GM23338 (cell line): ENCODE measurements at regions not wholly inside any gene's neighbourhood (a gene's known extent, or its start where the extent isn't known, plus 50 kb on each side); places are given as distances from the start of the nearest gene placed in this dataset.

ENCODE experiments used
- ATAC-seq: fragments of 200-7000 bp; cut with Tn5 transposase; 3 replicates; pipeline ENCODE4 v1.9.1; 2020
- DNase-seq: peaks from one replicate; pipeline ENCODE4 v3.0.0-alpha.2; 2015; ENCODE audit warnings: low spot score
- H2AFZ ChIP-seq: fragments of 200-600 bp; sonication (generic); 2 replicates; pipeline ENCODE4 v1.8.0; 2016; ENCODE audit warnings: antibody characterized with exemption, mild to moderate bottlenecking, moderate library complexity
- H3F3A ChIP-seq: fragments of 200-600 bp; sonication (generic); replicated peaks from 2 replicates; pipeline ENCODE4 v1.8.0; 2017; ENCODE audit warnings: antibody characterized with exemption, mixed run types, low read depth
- H3K27ac ChIP-seq: fragments of 200-600 bp; sonication (generic); 2 replicates; pipeline ENCODE4 v1.6.1; 2016; ENCODE audit warnings: low read depth
- H3K27me3 ChIP-seq: fragments of 200-600 bp; sonication (generic); 2 replicates; pipeline ENCODE4 v1.8.0; 2016; ENCODE audit warnings: mild to moderate bottlenecking, mixed run types, moderate library complexity; ENCODE audit not compliant: insufficient read depth
- H3K36me3 ChIP-seq: fragments of 200-600 bp; sonication (generic); 2 replicates; pipeline ENCODE4 v1.8.0; 2016; ENCODE audit warnings: mild to moderate bottlenecking; ENCODE audit not compliant: insufficient read depth
- H3K4me1 ChIP-seq: fragments of 200-600 bp; sonication (generic); 2 replicates; pipeline ENCODE4 v1.8.0; 2016; ENCODE audit warnings: mild to moderate bottlenecking, moderate library complexity; ENCODE audit not compliant: insufficient read depth
- H3K4me2 ChIP-seq: fragments of 200-600 bp; sonication (generic); 2 replicates; pipeline ENCODE4 v1.7.1; 2017; ENCODE audit warnings: mixed run types
- H3K4me3 ChIP-seq: fragments of 200-600 bp; sonication (generic); 2 replicates; pipeline ENCODE4 v1.6.1; 2016; ENCODE audit warnings: mixed run types
- H3K79me2 ChIP-seq: fragments of 200-600 bp; sonication (generic); replicated peaks from 2 replicates; pipeline ENCODE4 v1.8.0; 2017; ENCODE audit warnings: mild to moderate bottlenecking; ENCODE audit not compliant: insufficient read depth
- H3K9me2 ChIP-seq: fragments of 200-600 bp; sonication (generic); 2 replicates; pipeline ENCODE4 v1.8.0; 2017; ENCODE audit not compliant: insufficient read depth
- H4K20me1 ChIP-seq: fragments of 200-600 bp; sonication (generic); replicated peaks from 2 replicates; pipeline ENCODE4 v1.8.0; 2017; ENCODE audit warnings: mild to moderate bottlenecking; ENCODE audit not compliant: insufficient read depth
- H3K27ac Mint-ChIP-seq: 2 replicates; pipeline ENCODE4 v1.8.0; 2020; ENCODE audit warnings: inconsistent platforms, mild to moderate bottlenecking, moderate library complexity, mixed read lengths
- H3K27me3 Mint-ChIP-seq: 3 replicates; pipeline ENCODE4 v1.8.0; 2022; ENCODE audit warnings: low read depth, mild to moderate bottlenecking, moderate library complexity, mixed read lengths, inconsistent platforms; ENCODE audit not compliant: insufficient read depth, poor library complexity
- H3K36me3 Mint-ChIP-seq: 3 replicates; pipeline ENCODE4 v1.8.0; 2021; ENCODE audit warnings: low read depth, mild to moderate bottlenecking, inconsistent platforms, moderate library complexity, mixed read lengths
- H3K4me1 Mint-ChIP-seq: 3 replicates; pipeline ENCODE4 v1.8.0; 2020; ENCODE audit warnings: mild to moderate bottlenecking, inconsistent platforms, mixed read lengths
- H3K4me3 Mint-ChIP-seq: 3 replicates; pipeline ENCODE4 v1.8.0; 2021; ENCODE audit warnings: moderate library complexity, mild to moderate bottlenecking, inconsistent platforms, mixed read lengths
- H3K9me3 Mint-ChIP-seq: 3 replicates; pipeline ENCODE4 v1.8.0; 2020; ENCODE audit warnings: moderate library complexity, mild to moderate bottlenecking, inconsistent platforms, mixed read lengths
- CREB1 ChIP-seq: fragments of 250-450 bp; sonication (Bioruptor Pico); IDR thresholded peaks from 2 replicates; pipeline ENCODE4 v1.5.0; 2020; ENCODE audit warnings: low read depth, mild to moderate bottlenecking, moderate library complexity
- CTCF ChIP-seq, 2 experiments: fragments of 200-600 bp in 1 of 2; sonication (generic) in 1 of 2; conservative IDR thresholded peaks; 2 replicates each; pipeline versions ENCODE4 v1.5.1 to v1.6.1; 2016 to 2017; ENCODE audit warnings: antibody characterized with exemption in 2 of 2, low read depth in 2 of 2, mild to moderate bottlenecking in 2 of 2, moderate library complexity in 1 of 2
- ETS1 ChIP-seq: IDR thresholded peaks from 2 replicates; pipeline ENCODE4 v1.6.1; 2016; ENCODE audit warnings: antibody characterized with exemption
- NANOG ChIP-seq: IDR thresholded peaks from 2 replicates; pipeline ENCODE4 v1.6.1; 2016; ENCODE audit warnings: antibody characterized with exemption, borderline replicate concordance
- POLR2AphosphoS5 ChIP-seq: IDR thresholded peaks from 2 replicates; pipeline ENCODE4 v1.6.1; 2016; ENCODE audit warnings: antibody characterized with exemption, low read depth
- ZNF114 ChIP-seq: fragments of 250-450 bp; sonication (Bioruptor Pico); IDR thresholded peaks from 2 replicates; pipeline ENCODE4 v1.5.0; 2020; ENCODE audit warnings: mild to moderate bottlenecking, moderate library complexity
- TF ChIP-seq, protein P1 (sequence below): fragments of 250-450 bp; sonication (Bioruptor Pico); IDR thresholded peaks from 2 replicates; pipeline ENCODE4 v1.5.0; 2020; ENCODE audit warnings: mild to moderate bottlenecking, moderate library complexity

DNA sequence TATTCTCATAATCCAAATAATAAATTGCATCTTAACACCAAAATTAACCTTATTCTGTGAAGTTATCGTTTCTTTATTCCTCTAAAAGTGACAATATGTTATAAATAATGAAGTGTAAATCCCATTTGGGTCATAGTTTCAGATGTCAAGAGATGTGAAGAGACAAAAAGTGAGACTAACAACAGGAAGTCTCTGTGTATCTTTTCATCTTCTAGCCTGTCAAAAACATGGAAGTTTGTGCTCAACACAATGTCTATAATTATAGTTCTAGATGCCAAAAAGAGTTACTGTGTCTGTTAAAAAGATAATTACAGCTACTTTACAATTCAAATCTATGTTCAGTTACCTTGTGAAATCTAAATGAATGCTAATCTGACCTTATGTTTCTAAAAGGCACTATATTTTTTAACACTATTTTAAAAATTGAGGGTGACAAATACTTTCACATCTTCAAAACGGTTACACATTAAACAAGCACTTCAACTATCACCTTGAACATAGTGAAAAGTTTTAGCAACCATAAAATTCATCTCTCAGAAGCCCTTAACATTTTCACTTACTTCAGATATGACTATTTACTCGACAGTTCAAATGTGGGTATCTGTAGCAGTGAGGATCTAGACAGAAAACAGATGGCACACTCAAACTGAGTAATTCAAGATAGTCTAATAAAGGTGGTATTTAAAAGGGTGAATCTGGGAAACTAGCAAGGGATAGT, 509.8 kb downstream of the ARAP2 start (continued):
- no peak for TF ChIP-seq ETS1
- no peak for TF ChIP-seq CREB1 (CRISPR knock-in tag)
- TF ChIP-seq ZNF114: no peak

- H3K9me2 ChIP-seq: 0 out of 2 replicates have a peak, but pooled peaks cover 3% of the 10 kb centered on the region
- ATAC-seq (no peak), DNase-seq (no peak)
- no peak overlapping the region for H3K4me3 Mint-ChIP-seq
- no peak overlapping the region for H3K4me3 ChIP-seq
- no peak overlapping the region for H2AFZ ChIP-seq
- no peaks in the 10 kb centered on the region for H3K4me1 ChIP-seq
- H3K36me3 ChIP-seq: peaks cover 10% of the 10 kb centered on the region; the same call in 1 of the 2 replicates
- no peak for TF ChIP-seq CTCF (conservative IDR thresholded peaks at IDR 0.05; ENCODE audit: low read depth in 2 of 2)
- TF ChIP-seq NANOG: no peak
- TF ChIP-seq POLR2AphosphoS5: no peak
- TF ChIP-seq, protein P1, sequence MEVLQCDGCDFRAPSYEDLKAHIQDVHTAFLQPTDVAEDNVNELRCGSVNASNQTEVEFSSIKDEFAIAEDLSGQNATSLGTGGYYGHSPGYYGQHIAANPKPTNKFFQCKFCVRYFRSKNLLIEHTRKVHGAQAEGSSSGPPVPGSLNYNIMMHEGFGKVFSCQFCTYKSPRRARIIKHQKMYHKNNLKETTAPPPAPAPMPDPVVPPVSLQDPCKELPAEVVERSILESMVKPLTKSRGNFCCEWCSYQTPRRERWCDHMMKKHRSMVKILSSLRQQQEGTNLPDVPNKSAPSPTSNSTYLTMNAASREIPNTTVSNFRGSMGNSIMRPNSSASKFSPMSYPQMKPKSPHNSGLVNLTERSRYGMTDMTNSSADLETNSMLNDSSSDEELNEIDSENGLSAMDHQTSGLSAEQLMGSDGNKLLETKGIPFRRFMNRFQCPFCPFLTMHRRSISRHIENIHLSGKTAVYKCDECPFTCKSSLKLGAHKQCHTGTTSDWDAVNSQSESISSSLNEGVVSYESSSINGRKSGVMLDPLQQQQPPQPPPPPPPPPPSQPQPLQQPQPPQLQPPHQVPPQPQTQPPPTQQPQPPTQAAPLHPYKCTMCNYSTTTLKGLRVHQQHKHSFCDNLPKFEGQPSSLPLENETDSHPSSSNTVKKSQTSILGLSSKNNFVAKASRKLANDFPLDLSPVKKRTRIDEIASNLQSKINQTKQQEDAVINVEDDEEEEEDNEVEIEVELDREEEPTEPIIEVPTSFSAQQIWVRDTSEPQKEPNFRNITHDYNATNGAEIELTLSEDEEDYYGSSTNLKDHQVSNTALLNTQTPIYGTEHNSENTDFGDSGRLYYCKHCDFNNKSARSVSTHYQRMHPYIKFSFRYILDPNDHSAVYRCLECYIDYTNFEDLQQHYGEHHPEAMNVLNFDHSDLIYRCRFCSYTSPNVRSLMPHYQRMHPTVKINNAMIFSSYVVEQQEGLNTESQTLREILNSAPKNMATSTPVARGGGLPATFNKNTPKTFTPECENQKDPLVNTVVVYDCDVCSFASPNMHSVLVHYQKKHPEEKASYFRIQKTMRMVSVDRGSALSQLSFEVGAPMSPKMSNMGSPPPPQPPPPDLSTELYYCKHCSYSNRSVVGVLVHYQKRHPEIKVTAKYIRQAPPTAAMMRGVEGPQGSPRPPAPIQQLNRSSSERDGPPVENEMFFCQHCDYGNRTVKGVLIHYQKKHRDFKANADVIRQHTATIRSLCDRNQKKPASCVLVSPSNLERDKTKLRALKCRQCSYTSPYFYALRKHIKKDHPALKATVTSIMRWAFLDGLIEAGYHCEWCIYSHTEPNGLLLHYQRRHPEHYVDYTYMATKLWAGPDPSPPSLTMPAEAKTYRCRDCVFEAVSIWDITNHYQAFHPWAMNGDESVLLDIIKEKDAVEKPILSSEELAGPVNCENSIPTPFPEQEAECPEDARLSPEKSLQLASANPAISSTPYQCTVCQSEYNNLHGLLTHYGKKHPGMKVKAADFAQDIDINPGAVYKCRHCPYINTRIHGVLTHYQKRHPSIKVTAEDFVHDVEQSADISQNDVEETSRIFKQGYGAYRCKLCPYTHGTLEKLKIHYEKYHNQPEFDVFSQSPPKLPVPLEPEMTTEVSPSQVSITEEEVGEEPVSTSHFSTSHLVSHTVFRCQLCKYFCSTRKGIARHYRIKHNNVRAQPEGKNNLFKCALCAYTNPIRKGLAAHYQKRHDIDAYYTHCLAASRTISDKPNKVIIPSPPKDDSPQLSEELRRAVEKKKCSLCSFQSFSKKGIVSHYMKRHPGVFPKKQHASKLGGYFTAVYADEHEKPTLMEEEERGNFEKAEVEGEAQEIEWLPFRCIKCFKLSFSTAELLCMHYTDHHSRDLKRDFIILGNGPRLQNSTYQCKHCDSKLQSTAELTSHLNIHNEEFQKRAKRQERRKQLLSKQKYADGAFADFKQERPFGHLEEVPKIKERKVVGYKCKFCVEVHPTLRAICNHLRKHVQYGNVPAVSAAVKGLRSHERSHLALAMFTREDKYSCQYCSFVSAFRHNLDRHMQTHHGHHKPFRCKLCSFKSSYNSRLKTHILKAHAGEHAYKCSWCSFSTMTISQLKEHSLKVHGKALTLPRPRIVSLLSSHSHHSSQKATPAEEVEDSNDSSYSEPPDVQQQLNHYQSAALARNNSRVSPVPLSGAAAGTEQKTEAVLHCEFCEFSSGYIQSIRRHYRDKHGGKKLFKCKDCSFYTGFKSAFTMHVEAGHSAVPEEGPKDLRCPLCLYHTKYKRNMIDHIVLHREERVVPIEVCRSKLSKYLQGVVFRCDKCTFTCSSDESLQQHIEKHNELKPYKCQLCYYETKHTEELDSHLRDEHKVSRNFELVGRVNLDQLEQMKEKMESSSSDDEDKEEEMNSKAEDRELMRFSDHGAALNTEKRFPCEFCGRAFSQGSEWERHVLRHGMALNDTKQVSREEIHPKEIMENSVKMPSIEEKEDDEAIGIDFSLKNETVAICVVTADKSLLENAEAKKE (CRISPR knock-in tag): no peak
- no peak for TF ChIP-seq CREB1 (CRISPR knock-in tag)
- no peak for TF ChIP-seq ETS1
- no peaks in the 10 kb centered on the region for H3F3A ChIP-seq
- no peak overlapping the region for H3K27ac ChIP-seq
- H3K79me2 ChIP-seq: no peaks in the 10 kb centered on the region
- no peak overlapping the region for H3K4me2 ChIP-seq
- H3K27me3 ChIP-seq: no peaks in the 10 kb centered on the region
- H3K36me3 Mint-ChIP-seq: peaks cover 5% of the 10 kb centered on the region; the same call in 1 of the 3 replicates
- H4K20me1 ChIP-seq: no peaks in the 10 kb centered on the region
- H3K27me3 Mint-ChIP-seq: no peaks in the 10 kb centered on the region
- H3K27ac Mint-ChIP-seq: no peak overlapping the region
- H3K9me3 Mint-ChIP-seq: peaks cover 14% of the 10 kb centered on the region; the same call in 1 of the 3 replicates
- H3K4me1 Mint-ChIP-seq: no peaks in the 10 kb centered on the region
Observed at GRCh38 chr4:35739308-35739707, 505.0 kb downstream of the ARAP2 start.
